SK-N-MC (cell line): ENCODE measurements at regions not wholly inside any gene's neighbourhood (a gene's known extent, or its start where the extent isn't known, plus 50 kb on each side); places are given as distances from the start of the nearest gene placed in this dataset.

Source experiments
- EZH2 ChIP-seq: fragments of 200-600 bp; sonication (generic); IDR thresholded peaks from one replicate; pipeline ENCODE4 v1.6.1; 2017; ENCODE audit warnings: antibody characterized with exemption
- FOXP2 ChIP-seq: optimal IDR thresholded peaks from 2 replicates; pipeline ENCODE3; 2011; ENCODE audit warnings: mild to moderate bottlenecking, moderate library complexity; ENCODE audit not compliant: insufficient read depth; ENCODE audit errors: extremely low read length, control extremely low read depth
- POLR2AphosphoS5 ChIP-seq: IDR thresholded peaks from 2 replicates; pipeline ENCODE4 v1.6.1; 2012; ENCODE audit warnings: mild to moderate bottlenecking, low read depth, low read length, borderline replicate concordance

- TF ChIP-seq EZH2 (no peak), POLR2AphosphoS5 (no peak), FOXP2 (no peak)
Observed at GRCh38 chr21:20644552-20644951, 353.7 kb upstream of the NCAM2 start.
